H9 (cell line): ENCODE measurements at regions not wholly inside any gene's neighbourhood (a gene's known extent, or its start where the extent isn't known, plus 50 kb on each side); places are given as distances from the start of the nearest gene placed in this dataset.

Experiments used
- DNase-seq: peaks from one replicate; pipeline ENCODE4 v3.0.0-alpha.2; 2017
- H2AFZ ChIP-seq: one replicate; pipeline ENCODE4 v1.6.1; 2013; ENCODE audit warnings: mild to moderate bottlenecking, low read length, control low read depth, moderate library complexity
- H2AK5ac ChIP-seq: 2 replicates; pipeline ENCODE4 v1.6.1; 2013; ENCODE audit warnings: low read length, control low read depth, mixed read lengths; ENCODE audit not compliant: insufficient read length
- H2BK120ac ChIP-seq: one replicate; pipeline ENCODE4 v1.6.1; 2013; ENCODE audit warnings: low read depth, mild to moderate bottlenecking, low read length, control low read depth, inconsistent platforms; ENCODE audit not compliant: poor library complexity, severe bottlenecking
- H2BK12ac ChIP-seq: 2 replicates; pipeline ENCODE4 v1.6.1; 2013; ENCODE audit warnings: low read length, control low read depth, mixed read lengths, low read depth; ENCODE audit not compliant: insufficient read length
- H2BK15ac ChIP-seq: 2 replicates; pipeline ENCODE4 v1.6.1; 2013; ENCODE audit warnings: low read depth, low read length, control low read depth
- H2BK20ac ChIP-seq: one replicate; pipeline ENCODE4 v1.6.1; 2013; ENCODE audit warnings: low read depth, mild to moderate bottlenecking, low read length, control low read depth, inconsistent platforms; ENCODE audit not compliant: poor library complexity, severe bottlenecking
- H2BK5ac ChIP-seq: 2 replicates; pipeline ENCODE4 v1.6.1; 2013; ENCODE audit warnings: low read length, control low read depth, mixed read lengths; ENCODE audit not compliant: insufficient read length
- H3K14ac ChIP-seq: 2 replicates; pipeline ENCODE4 v1.6.1; 2013; ENCODE audit warnings: low read length, control low read depth; ENCODE audit not compliant: insufficient read depth
- H3K18ac ChIP-seq: 2 replicates; pipeline ENCODE4 v1.6.1; 2013; ENCODE audit warnings: low read depth, mild to moderate bottlenecking, mixed read lengths, low read length, control low read depth; ENCODE audit not compliant: insufficient read length
- H3K23ac ChIP-seq: 2 replicates; pipeline ENCODE4 v1.6.1; 2013; ENCODE audit warnings: low read length, control low read depth, mixed read lengths, low read depth; ENCODE audit not compliant: insufficient read length
- H3K23me2 ChIP-seq: 2 replicates; pipeline ENCODE4 v1.6.1; 2013; ENCODE audit warnings: low read depth, mild to moderate bottlenecking, mixed read lengths, low read length, control low read depth; ENCODE audit not compliant: insufficient read length, poor library complexity, severe bottlenecking
- H3K27ac ChIP-seq: 2 replicates; pipeline ENCODE4 v1.5.1; 2013; ENCODE audit warnings: low read length, control low read depth, mixed read lengths, low read depth; ENCODE audit not compliant: insufficient read length
- H3K27me3 ChIP-seq: 2 replicates; pipeline ENCODE4 v1.6.1; 2013; ENCODE audit warnings: low read length, control low read depth, inconsistent platforms; ENCODE audit not compliant: insufficient read depth
- H3K4ac ChIP-seq: 2 replicates; pipeline ENCODE4 v1.6.1; 2013; ENCODE audit warnings: low read depth, mild to moderate bottlenecking, control low read depth, inconsistent platforms, low read length, moderate library complexity
- H3K4me1 ChIP-seq: 2 replicates; pipeline ENCODE4 v1.6.1; 2013; ENCODE audit warnings: low read length, control low read depth, inconsistent platforms; ENCODE audit not compliant: insufficient read depth
- H3K4me2 ChIP-seq: 2 replicates; pipeline ENCODE4 v1.6.1; 2013; ENCODE audit warnings: low read length, control low read depth, mixed read lengths; ENCODE audit not compliant: insufficient read length, insufficient read depth
- H3K56ac ChIP-seq: 2 replicates; pipeline ENCODE4 v1.6.1; 2013; ENCODE audit warnings: low read depth, mild to moderate bottlenecking, mixed read lengths, low read length, control low read depth; ENCODE audit not compliant: insufficient read length
- H3K79me1 ChIP-seq: 2 replicates; pipeline ENCODE4 v1.6.1; 2013; ENCODE audit warnings: low read depth, mild to moderate bottlenecking, moderate library complexity, low read length, control low read depth, inconsistent platforms; ENCODE audit not compliant: insufficient read depth, poor library complexity, severe bottlenecking
- H3K79me2 ChIP-seq: 2 replicates; pipeline ENCODE4 v1.6.1; 2013; ENCODE audit warnings: low read length, control low read depth, inconsistent platforms; ENCODE audit not compliant: insufficient read depth
- H3K9ac ChIP-seq: 2 replicates; pipeline ENCODE4 v1.6.1; 2013; ENCODE audit warnings: low read length, control low read depth, mixed read lengths; ENCODE audit not compliant: insufficient read length; ENCODE audit errors: extremely low read depth
- H3K9me3 ChIP-seq: one replicate; pipeline ENCODE4 v1.6.1; 2013; ENCODE audit warnings: low read depth, low read length, inconsistent platforms; ENCODE audit not compliant: control insufficient read depth
- H3T11ph ChIP-seq: one replicate; pipeline ENCODE4 v1.6.1; 2013; ENCODE audit warnings: mild to moderate bottlenecking, low read length, control low read depth, inconsistent platforms
- H4K20me1 ChIP-seq: one replicate; pipeline ENCODE4 v1.6.1; 2013; ENCODE audit not compliant: control insufficient read depth, insufficient read length, insufficient read depth
- H4K5ac ChIP-seq: 2 replicates; pipeline ENCODE4 v1.6.1; 2013; ENCODE audit warnings: low read depth, mild to moderate bottlenecking, mixed read lengths, low read length, control low read depth; ENCODE audit not compliant: insufficient read length
- H4K8ac ChIP-seq: replicated peaks from 2 replicates; pipeline ENCODE4 v1.6.1; 2013; ENCODE audit warnings: low read length, control low read depth, mixed read lengths, low read depth; ENCODE audit not compliant: insufficient read length
- H4K91ac ChIP-seq: 2 replicates; pipeline ENCODE4 v1.6.1; 2013; ENCODE audit warnings: low read depth, mild to moderate bottlenecking, moderate library complexity, mixed read lengths, low read length, control low read depth; ENCODE audit not compliant: insufficient read length
- H3K27ac Mint-ChIP-seq, 3 experiments: 2 replicates in 2 of 3; 3 replicates in 1 of 3; pipeline ENCODE4 v1.8.0; 2020 to 2021; ENCODE audit warnings: mixed read lengths in 3 of 3, mild to moderate bottlenecking in 1 of 3, moderate library complexity in 1 of 3
- H3K27me3 Mint-ChIP-seq: 2 replicates; pipeline ENCODE4 v1.8.0; 2021; ENCODE audit warnings: low read depth, mild to moderate bottlenecking, moderate library complexity, mixed read lengths
- H3K36me3 Mint-ChIP-seq, 3 experiments: 2 replicates in 2 of 3; 3 replicates in 1 of 3; pipeline ENCODE4 v1.8.0; 2020 to 2021; ENCODE audit warnings: low read depth in 3 of 3, mixed read lengths in 3 of 3; ENCODE audit not compliant: insufficient read depth in 1 of 3
- H3K4me1 Mint-ChIP-seq, 2 experiments: 2 replicates each; pipeline ENCODE4 v1.8.0; 2020; ENCODE audit warnings: mixed read lengths in 2 of 2
- H3K4me3 Mint-ChIP-seq, 2 experiments: 2 replicates in 1 of 2; 3 replicates in 1 of 2; pipeline ENCODE4 v1.8.0; 2020 to 2021; ENCODE audit warnings: mild to moderate bottlenecking in 2 of 2, mixed read lengths in 2 of 2, moderate library complexity in 1 of 2
- H3K9me3 Mint-ChIP-seq, 2 experiments: 2 replicates in 1 of 2; 3 replicates in 1 of 2; pipeline ENCODE4 v1.8.0; 2020; ENCODE audit warnings: mild to moderate bottlenecking in 2 of 2, mixed read lengths in 2 of 2, moderate library complexity in 1 of 2
- WGBS: extraction: QIAGEN DNeasy Blood & Tissue Kit; methylation state at CpG from one replicate; pipeline ENCODE4 v1.1.7; 2013; ENCODE audit warnings: missing lambda C conversion rate, low lambda C conversion rate, mixed read lengths; ENCODE audit not compliant: insufficient read length; ENCODE audit errors: extremely low coverage; 5-methylcytosine and 5-hydroxymethylcytosine counted together
- TF ChIP-seq, protein P1 (sequence below): fragments of 200-600 bp; sonication (generic); conservative IDR thresholded peaks from 3 replicates; pipeline ENCODE4 v1.8.0; 2021; ENCODE audit warnings: antibody characterized with exemption, mild to moderate bottlenecking

DNA sequence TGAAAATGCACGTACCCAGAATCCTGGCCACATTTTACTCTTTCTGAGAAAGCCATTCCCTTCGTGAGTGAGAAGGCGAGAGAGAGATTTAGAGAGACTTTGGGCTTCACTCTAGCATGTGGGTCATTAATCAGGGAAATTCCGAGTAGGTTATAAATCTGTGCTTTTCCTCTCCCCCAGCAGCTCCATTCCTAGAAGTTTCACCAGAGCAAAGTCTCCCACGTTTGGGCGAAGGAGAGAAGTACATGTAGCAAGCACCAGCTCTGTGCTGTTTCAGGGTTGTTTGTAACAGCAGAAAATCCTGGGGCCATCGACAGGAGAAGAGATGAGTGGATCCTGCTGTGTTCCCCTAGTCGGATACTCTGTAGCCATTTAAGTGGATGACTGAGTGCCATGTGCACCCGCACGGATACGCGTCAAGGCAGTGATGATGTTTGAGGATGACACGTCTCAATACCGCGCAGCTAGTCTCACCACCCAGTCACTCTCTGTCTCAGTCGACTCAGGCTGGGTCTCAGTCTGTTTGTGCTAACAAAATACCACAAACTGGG is 131.8 kb upstream of the PEG3 start:
- no peak for DNase-seq
- no peak overlapping the region for H2BK20ac ChIP-seq
- no peak overlapping the region for H2BK5ac ChIP-seq
- no peak overlapping the region for H3K4ac ChIP-seq
- TF ChIP-seq, protein P1, sequence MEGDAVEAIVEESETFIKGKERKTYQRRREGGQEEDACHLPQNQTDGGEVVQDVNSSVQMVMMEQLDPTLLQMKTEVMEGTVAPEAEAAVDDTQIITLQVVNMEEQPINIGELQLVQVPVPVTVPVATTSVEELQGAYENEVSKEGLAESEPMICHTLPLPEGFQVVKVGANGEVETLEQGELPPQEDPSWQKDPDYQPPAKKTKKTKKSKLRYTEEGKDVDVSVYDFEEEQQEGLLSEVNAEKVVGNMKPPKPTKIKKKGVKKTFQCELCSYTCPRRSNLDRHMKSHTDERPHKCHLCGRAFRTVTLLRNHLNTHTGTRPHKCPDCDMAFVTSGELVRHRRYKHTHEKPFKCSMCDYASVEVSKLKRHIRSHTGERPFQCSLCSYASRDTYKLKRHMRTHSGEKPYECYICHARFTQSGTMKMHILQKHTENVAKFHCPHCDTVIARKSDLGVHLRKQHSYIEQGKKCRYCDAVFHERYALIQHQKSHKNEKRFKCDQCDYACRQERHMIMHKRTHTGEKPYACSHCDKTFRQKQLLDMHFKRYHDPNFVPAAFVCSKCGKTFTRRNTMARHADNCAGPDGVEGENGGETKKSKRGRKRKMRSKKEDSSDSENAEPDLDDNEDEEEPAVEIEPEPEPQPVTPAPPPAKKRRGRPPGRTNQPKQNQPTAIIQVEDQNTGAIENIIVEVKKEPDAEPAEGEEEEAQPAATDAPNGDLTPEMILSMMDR = no peak
- Mint-ChIP-seq H3K27me3 (peaks cover 3% of the 10 kb centered on the region), H3K9me3 (peaks cover 90 to 98% of the 10 kb centered on the region in 2 experiments), H3K4me3 (no peak overlapping the region), H3K36me3 (peaks cover 17 to 30% (median 19%) of the 10 kb centered on the region in 3 experiments), H3K27ac (no peak overlapping the region), H3K4me1 (no peaks in the 10 kb centered on the region)
- no peak overlapping the region for H4K8ac ChIP-seq
- no peaks in the 10 kb centered on the region for H3K4me1 ChIP-seq
- H3K4me2 ChIP-seq = no peak overlapping the region
- no peak overlapping the region for H3K14ac ChIP-seq
- no CpG with 5 or more reads among the region's 16 CpGs for WGBS
- no peaks in the 10 kb centered on the region for H4K20me1 ChIP-seq
- no peaks in the 10 kb centered on the region for H3K23me2 ChIP-seq
- no peak overlapping the region for H3K27ac ChIP-seq
- H2AK5ac ChIP-seq = no peak overlapping the region
- H3K9me3 ChIP-seq = peaks cover 85% of the 10 kb centered on the region
- no peak overlapping the region for H2BK120ac ChIP-seq
- H3K79me1 ChIP-seq = no peaks in the 10 kb centered on the region
- H3K9ac ChIP-seq = no peak overlapping the region
- H4K91ac ChIP-seq = no peak overlapping the region
- no peak overlapping the region for H2BK12ac ChIP-seq
- H3K18ac ChIP-seq = no peak overlapping the region
- H3K56ac ChIP-seq = no peak overlapping the region
- H3K23ac ChIP-seq = no peak overlapping the region
- H4K5ac ChIP-seq = no peak overlapping the region
- no peaks in the 10 kb centered on the region for H3K27me3 ChIP-seq
- no peak overlapping the region for H2BK15ac ChIP-seq
- no peak overlapping the region for H3T11ph ChIP-seq
- no peaks in the 10 kb centered on the region for H3K79me2 ChIP-seq
- H2AFZ ChIP-seq = no peak overlapping the region
